ENCODE measurements at regions not wholly inside any gene's neighbourhood (a gene's known extent, or its start where the extent isn't known, plus 50 kb on each side); places are given as distances from the start of the nearest gene placed in this dataset.

- TF ChIP-seq CTCF (IDR thresholded peaks at IDR 0.05) (no peak), POLR2A (IDR thresholded peaks at IDR 0.05) (no peak)
Measured at GRCh38 chr2:126761981-126762878, 106.3 kb downstream of the GYPC start.

All from body of pancreas (tissue), 4 donors.